SK-N-SH treated with all-trans-retinoic acid at 6 μM for 48 hours (cell line): ENCODE measurements at regions not wholly inside any gene's neighbourhood (a gene's known extent, or its start where the extent isn't known, plus 50 kb on each side); places are given as distances from the start of the nearest gene placed in this dataset.

Source experiments
- ATAC-seq: fragments of 200-7000 bp; cut with Tn5 transposase; 3 replicates; pipeline ENCODE4 v1.9.1; 2020; ENCODE audit warnings: mild to moderate bottlenecking, moderate library complexity
- ARNTL ChIP-seq: fragments of 450-650 bp; formaldehyde crosslinking; IDR thresholded peaks from 2 replicates; pipeline ENCODE4 v1.5.0; 2020; ENCODE audit warnings: low read depth, mild to moderate bottlenecking, moderate library complexity, borderline replicate concordance
- BACH2 ChIP-seq: fragments of 250-450 bp; sonication (Bioruptor Pico); IDR thresholded peaks from 2 replicates; pipeline ENCODE4 v1.9.0; 2021; ENCODE audit warnings: mild to moderate bottlenecking, borderline replicate concordance
- CREB5 ChIP-seq: fragments of 250-450 bp; sonication (Bioruptor Pico); IDR thresholded peaks from 2 replicates; pipeline ENCODE4 v1.5.1; 2020; ENCODE audit warnings: low read depth, mild to moderate bottlenecking, moderate library complexity
- CSDC2 ChIP-seq: fragments of 250-450 bp; sonication (Bioruptor Pico); IDR thresholded peaks from 2 replicates; pipeline ENCODE4 v1.5.0; 2020; ENCODE audit warnings: mild to moderate bottlenecking, moderate library complexity
- CSRNP3 ChIP-seq: fragments of 250-450 bp; sonication (Bioruptor Pico); IDR thresholded peaks from 2 replicates; pipeline ENCODE4 v1.5.1; 2021; ENCODE audit warnings: mild to moderate bottlenecking, moderate library complexity
- ESRRG ChIP-seq: fragments of 250-450 bp; sonication (Bioruptor Pico); IDR thresholded peaks from 2 replicates; pipeline ENCODE4 v1.6.1; 2021; ENCODE audit warnings: mild to moderate bottlenecking
- GLIS3 ChIP-seq: fragments of 250-450 bp; sonication (Bioruptor Pico); IDR thresholded peaks from 2 replicates; pipeline ENCODE4 v1.5.0; 2020; ENCODE audit warnings: mild to moderate bottlenecking, moderate library complexity
- ISL1 ChIP-seq: fragments of 250-450 bp; sonication (Bioruptor Pico); IDR thresholded peaks from 2 replicates; pipeline ENCODE4 v2.1.2; 2022; ENCODE audit warnings: mild to moderate bottlenecking, moderate library complexity
- OSR1 ChIP-seq: fragments of 250-450 bp; sonication (Bioruptor Pico); IDR thresholded peaks from 2 replicates; pipeline ENCODE4 v1.8.0; 2022; ENCODE audit warnings: moderate library complexity, mild to moderate bottlenecking, inconsistent platforms
- PATZ1 ChIP-seq: fragments of 250-450 bp; sonication (Bioruptor Pico); IDR thresholded peaks from 2 replicates; pipeline ENCODE4 v1.8.0; 2020; ENCODE audit warnings: mild to moderate bottlenecking, moderate library complexity, borderline replicate concordance
- PPARA ChIP-seq: fragments of 250-450 bp; sonication (Bioruptor Pico); IDR thresholded peaks from 2 replicates; pipeline ENCODE4 v1.5.0; 2020; ENCODE audit warnings: mild to moderate bottlenecking, borderline replicate concordance
- RARB ChIP-seq: fragments of 250-450 bp; sonication (Bioruptor Pico); IDR thresholded peaks from 2 replicates; pipeline ENCODE4 v1.8.0; 2021; ENCODE audit warnings: mild to moderate bottlenecking, moderate library complexity
- SNAI2 ChIP-seq: fragments of 250-450 bp; sonication (Bioruptor Pico); IDR thresholded peaks from 2 replicates; pipeline ENCODE4 v1.5.0; 2020; ENCODE audit warnings: mild to moderate bottlenecking, moderate library complexity
- TCF4 ChIP-seq: fragments of 250-450 bp; sonication (Bioruptor Pico); IDR thresholded peaks from 2 replicates; pipeline ENCODE4 v1.8.0; 2021; ENCODE audit warnings: mild to moderate bottlenecking, moderate library complexity, borderline replicate concordance
- TOX ChIP-seq: fragments of 250-450 bp; sonication (Bioruptor Pico); IDR thresholded peaks from 2 replicates; pipeline ENCODE4 v1.8.0; 2021; ENCODE audit warnings: mild to moderate bottlenecking, moderate library complexity, borderline replicate concordance
- ZC3H10 ChIP-seq: fragments of 250-450 bp; sonication (Bioruptor Pico); IDR thresholded peaks from 2 replicates; pipeline ENCODE4 v1.5.1; 2021; ENCODE audit warnings: mild to moderate bottlenecking, moderate library complexity
- ZFP3 ChIP-seq: fragments of 250-450 bp; sonication (Bioruptor Pico); IDR thresholded peaks from 2 replicates; pipeline ENCODE4 v1.5.0; 2020; ENCODE audit warnings: mild to moderate bottlenecking, moderate library complexity
- ZFP30 ChIP-seq: fragments of 450-650 bp; formaldehyde crosslinking; IDR thresholded peaks from 2 replicates; pipeline ENCODE4 v1.5.0; 2022; ENCODE audit warnings: mild to moderate bottlenecking, moderate library complexity
- ZNF565 ChIP-seq: fragments of 450-650 bp; formaldehyde crosslinking; conservative IDR thresholded peaks from 2 replicates; pipeline ENCODE4 v1.5.0; 2020; ENCODE audit warnings: low read depth, mild to moderate bottlenecking, moderate library complexity
- ZNF70 ChIP-seq: fragments of 450-650 bp; formaldehyde crosslinking; IDR thresholded peaks from 2 replicates; pipeline ENCODE4 v1.5.0; 2020; ENCODE audit warnings: mild to moderate bottlenecking, moderate library complexity
- ZNF8 ChIP-seq: fragments of 450-650 bp; formaldehyde crosslinking; IDR thresholded peaks from 2 replicates; pipeline ENCODE4 v1.5.0; 2020; ENCODE audit warnings: mild to moderate bottlenecking, moderate library complexity
- TF ChIP-seq, protein P1 (sequence below): fragments of 250-450 bp; sonication (Bioruptor Pico); IDR thresholded peaks from 2 replicates; pipeline ENCODE4 v1.8.0; 2021; ENCODE audit warnings: low read depth, mild to moderate bottlenecking, moderate library complexity, borderline replicate concordance
- TF ChIP-seq, protein P2 (sequence below): fragments of 250-450 bp; sonication (Bioruptor Pico); IDR thresholded peaks from 2 replicates; pipeline ENCODE4 v1.5.0; 2020; ENCODE audit warnings: mild to moderate bottlenecking, moderate library complexity

- ATAC-seq, result no peak
- TF ChIP-seq ZFP3 (CRISPR knock-in tag) (no peak), ZFP30 (CRISPR knock-in tag) (no peak), RARB (no peak), ZNF70 (no peak), ZNF565 (CRISPR knock-in tag) (no peak), TOX (CRISPR knock-in tag) (no peak), ARNTL (CRISPR knock-in tag) (no peak), PATZ1 (CRISPR knock-in tag) (no peak), ESRRG (CRISPR knock-in tag) (no peak), BACH2 (CRISPR knock-in tag) (no peak), CREB5 (CRISPR knock-in tag) (no peak), ZNF8 (CRISPR knock-in tag) (no peak), ISL1 (CRISPR knock-in tag) (no peak), TCF4 (CRISPR knock-in tag) (no peak), PPARA (CRISPR knock-in tag) (no peak), SNAI2 (CRISPR knock-in tag) (no peak), CSDC2 (CRISPR knock-in tag) (no peak), GLIS3 (CRISPR knock-in tag) (no peak)
- TF ChIP-seq, protein P1, sequence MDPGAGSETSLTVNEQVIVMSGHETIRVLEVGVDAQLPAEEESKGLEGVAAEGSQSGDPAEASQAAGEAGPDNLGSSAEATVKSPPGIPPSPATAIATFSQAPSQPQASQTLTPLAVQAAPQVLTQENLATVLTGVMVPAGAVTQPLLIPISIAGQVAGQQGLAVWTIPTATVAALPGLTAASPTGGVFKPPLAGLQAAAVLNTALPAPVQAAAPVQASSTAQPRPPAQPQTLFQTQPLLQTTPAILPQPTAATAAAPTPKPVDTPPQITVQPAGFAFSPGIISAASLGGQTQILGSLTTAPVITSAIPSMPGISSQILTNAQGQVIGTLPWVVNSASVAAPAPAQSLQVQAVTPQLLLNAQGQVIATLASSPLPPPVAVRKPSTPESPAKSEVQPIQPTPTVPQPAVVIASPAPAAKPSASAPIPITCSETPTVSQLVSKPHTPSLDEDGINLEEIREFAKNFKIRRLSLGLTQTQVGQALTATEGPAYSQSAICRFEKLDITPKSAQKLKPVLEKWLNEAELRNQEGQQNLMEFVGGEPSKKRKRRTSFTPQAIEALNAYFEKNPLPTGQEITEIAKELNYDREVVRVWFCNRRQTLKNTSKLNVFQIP (CRISPR knock-in tag), result no peak
- TF ChIP-seq, protein P2, sequence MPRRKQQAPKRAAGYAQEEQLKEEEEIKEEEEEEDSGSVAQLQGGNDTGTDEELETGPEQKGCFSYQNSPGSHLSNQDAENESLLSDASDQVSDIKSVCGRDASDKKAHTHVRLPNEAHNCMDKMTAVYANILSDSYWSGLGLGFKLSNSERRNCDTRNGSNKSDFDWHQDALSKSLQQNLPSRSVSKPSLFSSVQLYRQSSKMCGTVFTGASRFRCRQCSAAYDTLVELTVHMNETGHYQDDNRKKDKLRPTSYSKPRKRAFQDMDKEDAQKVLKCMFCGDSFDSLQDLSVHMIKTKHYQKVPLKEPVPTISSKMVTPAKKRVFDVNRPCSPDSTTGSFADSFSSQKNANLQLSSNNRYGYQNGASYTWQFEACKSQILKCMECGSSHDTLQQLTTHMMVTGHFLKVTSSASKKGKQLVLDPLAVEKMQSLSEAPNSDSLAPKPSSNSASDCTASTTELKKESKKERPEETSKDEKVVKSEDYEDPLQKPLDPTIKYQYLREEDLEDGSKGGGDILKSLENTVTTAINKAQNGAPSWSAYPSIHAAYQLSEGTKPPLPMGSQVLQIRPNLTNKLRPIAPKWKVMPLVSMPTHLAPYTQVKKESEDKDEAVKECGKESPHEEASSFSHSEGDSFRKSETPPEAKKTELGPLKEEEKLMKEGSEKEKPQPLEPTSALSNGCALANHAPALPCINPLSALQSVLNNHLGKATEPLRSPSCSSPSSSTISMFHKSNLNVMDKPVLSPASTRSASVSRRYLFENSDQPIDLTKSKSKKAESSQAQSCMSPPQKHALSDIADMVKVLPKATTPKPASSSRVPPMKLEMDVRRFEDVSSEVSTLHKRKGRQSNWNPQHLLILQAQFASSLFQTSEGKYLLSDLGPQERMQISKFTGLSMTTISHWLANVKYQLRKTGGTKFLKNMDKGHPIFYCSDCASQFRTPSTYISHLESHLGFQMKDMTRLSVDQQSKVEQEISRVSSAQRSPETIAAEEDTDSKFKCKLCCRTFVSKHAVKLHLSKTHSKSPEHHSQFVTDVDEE (CRISPR knock-in tag), result no peak
- TF ChIP-seq, all 23 proteins: peak for 0
Measured at GRCh38 chr17:13204607-13205237, 186.9 kb upstream of the ELAC2 start.

DNA sequence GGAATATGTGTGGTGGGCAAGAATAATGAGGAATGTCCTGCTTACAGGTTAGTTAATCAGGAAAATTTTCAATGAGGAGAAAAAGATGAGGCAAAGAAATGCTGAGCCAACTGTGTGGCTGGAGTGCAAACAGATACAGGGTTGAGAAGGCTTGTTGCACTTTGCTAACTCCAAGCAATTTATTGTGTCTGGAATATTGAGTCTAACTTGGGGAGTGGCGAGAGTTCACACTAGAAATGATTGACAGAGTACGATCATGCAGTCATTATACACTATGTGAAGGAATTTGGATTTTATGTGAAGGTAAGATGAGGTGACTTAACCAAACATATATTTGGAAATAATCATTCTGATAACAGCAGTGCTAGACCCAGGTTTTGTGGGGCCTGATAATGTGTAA is 185.0 kb upstream of the ELAC2 start:
- no peak for ATAC-seq
- TF ChIP-seq CSRNP3 (CRISPR knock-in tag) (no peak), ZC3H10 (CRISPR knock-in tag) (no peak)

DNA sequence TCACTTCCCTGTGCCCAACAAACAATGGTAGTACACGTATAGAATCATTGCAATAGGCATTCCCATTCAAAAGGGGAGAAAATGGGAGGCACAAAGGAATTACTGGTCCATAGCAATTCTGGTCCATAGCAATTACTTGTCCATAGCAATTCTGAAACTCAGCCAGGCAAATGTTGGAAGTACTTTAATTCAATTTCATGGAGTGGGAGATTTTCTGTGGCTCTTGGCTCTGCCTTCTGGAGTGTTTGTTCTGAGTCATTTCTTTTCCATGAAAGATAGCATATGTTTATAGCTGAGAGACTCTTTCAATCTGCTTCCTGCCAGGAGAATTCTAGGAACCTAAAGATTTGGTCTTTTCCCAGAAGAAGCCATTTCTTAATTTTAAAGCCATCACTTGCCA is 182.8 kb upstream of the ELAC2 start:
- ATAC-seq, result no peak
- TF ChIP-seq RARB (no peak), OSR1 (no peak), CSDC2 (CRISPR knock-in tag) (no peak), ZC3H10 (CRISPR knock-in tag) (no peak), CREB5 (CRISPR knock-in tag) (no peak), ZNF8 (CRISPR knock-in tag) (no peak), ZNF70 (no peak), BACH2 (CRISPR knock-in tag) (no peak)
- TF ChIP-seq, protein P1 (CRISPR knock-in tag), result no peak
- TF ChIP-seq, protein P2 (CRISPR knock-in tag), result no peak
